ENCODE measurements at regions not wholly inside any gene's neighbourhood (a gene's known extent, or its start where the extent isn't known, plus 50 kb on each side); places are given as distances from the start of the nearest gene placed in this dataset.

DNA sequence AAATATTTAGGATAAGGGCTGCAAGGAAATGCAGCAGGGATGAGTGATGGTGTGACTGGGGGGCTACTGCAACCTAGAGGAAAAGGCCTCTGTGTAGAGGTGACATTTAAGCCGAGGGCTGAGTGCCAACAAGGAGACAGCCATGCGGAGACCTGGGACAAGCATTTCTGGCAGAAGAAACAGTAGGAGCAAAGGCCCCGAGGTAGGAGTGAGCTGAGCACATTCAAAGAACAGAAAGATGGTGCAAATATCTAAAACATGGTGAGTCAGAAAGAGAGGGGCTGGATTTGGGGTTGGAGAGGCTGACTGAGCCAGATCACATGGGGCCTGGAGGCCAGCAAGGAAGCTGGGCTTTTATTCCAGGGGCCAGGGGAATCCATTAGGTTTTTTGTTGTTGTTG, 55.1 kb upstream of the INCENP start:
- POLR2A ChIA-PET, result interaction anchor here (0.6 kb wide), 4 partner anchors 8 to 105 kb away, joined by 3 to 5 read pairs (median 3); no protein-coding TSS in a partner anchor
- BruUV-seq (replicated peaks), result no TSS peak
- no peaks in the 10 kb centered on the region for H3K27me3 Mint-ChIP-seq (ENCODE audit: insufficient read depth, unreplicated experiment)
- CTCF ChIA-PET, result interaction anchor here (0.7 to 3.8 kb wide), 3 partner anchors 13 to 231 kb away, joined by 3 to 29 read pairs (median 7); no protein-coding TSS in a partner anchor
- no peaks in the 10 kb centered on the region for H3K4me1 Mint-ChIP-seq (ENCODE audit: insufficient read depth, unreplicated experiment)
- H3K9me3 Mint-ChIP-seq (ENCODE audit: unreplicated experiment), result no peaks in the 10 kb centered on the region
- H3K27ac Mint-ChIP-seq (ENCODE audit: low read depth, unreplicated experiment), result no peak overlapping the region
- no peak for DNase-seq (ENCODE audit: unreplicated experiment)
- intact Hi-C loops (cut with micrococcal nuclease), result no loop called here
- no peaks in the 10 kb centered on the region for H3K36me3 Mint-ChIP-seq (ENCODE audit: insufficient read depth, unreplicated experiment)
- TF ChIP-seq, protein P1, sequence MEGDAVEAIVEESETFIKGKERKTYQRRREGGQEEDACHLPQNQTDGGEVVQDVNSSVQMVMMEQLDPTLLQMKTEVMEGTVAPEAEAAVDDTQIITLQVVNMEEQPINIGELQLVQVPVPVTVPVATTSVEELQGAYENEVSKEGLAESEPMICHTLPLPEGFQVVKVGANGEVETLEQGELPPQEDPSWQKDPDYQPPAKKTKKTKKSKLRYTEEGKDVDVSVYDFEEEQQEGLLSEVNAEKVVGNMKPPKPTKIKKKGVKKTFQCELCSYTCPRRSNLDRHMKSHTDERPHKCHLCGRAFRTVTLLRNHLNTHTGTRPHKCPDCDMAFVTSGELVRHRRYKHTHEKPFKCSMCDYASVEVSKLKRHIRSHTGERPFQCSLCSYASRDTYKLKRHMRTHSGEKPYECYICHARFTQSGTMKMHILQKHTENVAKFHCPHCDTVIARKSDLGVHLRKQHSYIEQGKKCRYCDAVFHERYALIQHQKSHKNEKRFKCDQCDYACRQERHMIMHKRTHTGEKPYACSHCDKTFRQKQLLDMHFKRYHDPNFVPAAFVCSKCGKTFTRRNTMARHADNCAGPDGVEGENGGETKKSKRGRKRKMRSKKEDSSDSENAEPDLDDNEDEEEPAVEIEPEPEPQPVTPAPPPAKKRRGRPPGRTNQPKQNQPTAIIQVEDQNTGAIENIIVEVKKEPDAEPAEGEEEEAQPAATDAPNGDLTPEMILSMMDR (IDR thresholded peaks at IDR 0.05; ENCODE audit: unreplicated experiment), result no peak
- no peak overlapping the region for H3K4me3 Mint-ChIP-seq (ENCODE audit: unreplicated experiment)

DNA sequence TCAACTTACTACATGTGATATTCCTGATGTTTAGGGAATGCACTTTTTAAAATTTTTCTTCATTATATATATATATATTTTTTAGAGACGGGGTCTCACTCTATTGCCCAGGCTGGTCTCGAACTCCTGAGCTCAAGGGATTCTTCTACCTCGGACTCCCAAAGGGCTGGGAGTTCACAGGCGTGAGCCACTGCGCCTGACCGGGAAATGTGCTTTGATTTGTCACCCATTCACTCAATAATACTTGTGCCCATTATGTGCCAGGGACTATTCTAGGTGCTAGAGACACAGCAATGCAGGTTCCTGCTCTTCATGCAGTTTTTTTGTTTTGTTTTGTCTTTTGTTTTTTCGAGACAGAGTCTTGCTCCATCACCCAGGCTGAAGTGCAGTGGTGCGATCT, 56.1 kb upstream of the INCENP start:
- ChIA-PET CTCF (interaction anchor here (0.6 to 3.8 kb wide), 3 partner anchors 8 to 169 kb away, joined by 3 to 29 read pairs (median 7); no protein-coding TSS in a partner anchor), POLR2A (no interaction called here)
- no peaks in the 10 kb centered on the region for H3K9me3 Mint-ChIP-seq (ENCODE audit: unreplicated experiment)
- intact Hi-C loops (cut with micrococcal nuclease), result no loop called here
- H3K36me3 Mint-ChIP-seq (ENCODE audit: insufficient read depth, unreplicated experiment), result no peaks in the 10 kb centered on the region
- no peak for DNase-seq (ENCODE audit: unreplicated experiment)
- no peak overlapping the region for H3K4me3 Mint-ChIP-seq (ENCODE audit: unreplicated experiment)
- no peaks in the 10 kb centered on the region for H3K4me1 Mint-ChIP-seq (ENCODE audit: insufficient read depth, unreplicated experiment)
- BruUV-seq (replicated peaks), result no TSS peak
- H3K27ac Mint-ChIP-seq (ENCODE audit: low read depth, unreplicated experiment), result no peak overlapping the region
- H3K27me3 Mint-ChIP-seq (ENCODE audit: insufficient read depth, unreplicated experiment), result no peaks in the 10 kb centered on the region
- TF ChIP-seq, protein P1 (IDR thresholded peaks at IDR 0.05; ENCODE audit: unreplicated experiment), result no peak

DNA sequence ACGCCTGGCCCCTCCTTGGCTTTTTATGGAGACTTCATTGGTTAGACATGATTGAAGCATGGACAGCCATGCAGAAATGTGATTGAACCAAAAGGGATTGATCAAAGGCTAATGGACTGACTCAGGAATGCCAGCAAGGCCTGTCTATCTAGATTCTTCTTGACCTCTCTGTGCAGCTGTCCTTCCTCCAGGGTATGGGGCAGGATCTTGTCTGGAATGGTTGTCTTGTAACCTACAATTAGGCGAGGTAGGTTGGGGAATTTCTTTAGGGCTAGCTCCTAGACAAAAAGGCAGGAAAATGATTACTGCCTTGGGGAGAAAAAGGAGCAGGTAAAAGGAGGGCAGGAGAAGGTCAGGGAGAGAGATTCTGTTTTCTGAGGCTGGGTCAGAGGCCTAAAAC, 59.6 kb upstream of the INCENP start:
- no peaks in the 10 kb centered on the region for H3K27me3 Mint-ChIP-seq (ENCODE audit: insufficient read depth, unreplicated experiment)

DNA sequence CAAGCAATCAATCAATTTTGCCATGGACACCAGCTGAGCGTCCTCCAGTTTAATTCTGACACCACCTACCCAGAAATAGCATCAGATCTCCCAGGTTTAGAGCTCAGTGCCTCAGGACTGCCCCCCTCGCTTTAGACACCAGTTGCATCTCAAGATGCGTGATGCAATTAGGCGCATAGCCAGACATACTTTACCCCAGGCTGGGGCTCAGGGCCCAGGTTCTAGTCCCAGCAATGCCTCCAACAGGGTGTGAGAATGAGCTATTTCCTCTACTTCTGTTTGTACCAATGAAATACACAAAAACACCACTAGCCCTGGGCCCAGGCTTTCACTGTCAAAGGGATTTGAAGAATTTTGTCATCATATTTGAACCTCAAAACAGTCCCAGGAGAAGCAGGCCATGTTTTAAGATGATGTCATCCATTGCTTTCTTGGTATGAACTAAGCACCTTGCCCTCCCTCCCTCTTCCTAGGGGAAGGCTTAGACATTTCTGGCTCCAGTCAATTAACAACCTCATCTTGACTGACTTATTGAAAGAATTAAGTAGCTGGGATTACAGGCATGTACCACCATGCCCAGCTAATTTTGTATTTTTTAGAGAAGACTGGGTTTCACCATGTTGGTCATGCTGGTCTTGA, 61.5 kb upstream of the INCENP start:
- no peaks in the 10 kb centered on the region for H3K27me3 Mint-ChIP-seq (ENCODE audit: insufficient read depth, unreplicated experiment)
- TF ChIP-seq, protein P1 (IDR thresholded peaks at IDR 0.05; ENCODE audit: unreplicated experiment), result no peak
- no peaks in the 10 kb centered on the region for H3K9me3 Mint-ChIP-seq (ENCODE audit: unreplicated experiment)
- DNase-seq (ENCODE audit: unreplicated experiment), result no peak
- no peak overlapping the region for H3K27ac Mint-ChIP-seq (ENCODE audit: low read depth, unreplicated experiment)
- H3K4me3 Mint-ChIP-seq (ENCODE audit: unreplicated experiment), result no peak overlapping the region
- BruUV-seq (replicated peaks), result no TSS peak
- ChIA-PET POLR2A (interaction anchor here (0.6 kb wide), 2 partner anchors 26 to 159 kb away, joined by 3 read pairs; no protein-coding TSS in a partner anchor), CTCF (interaction anchor here (0.5 to 8.4 kb wide), 16 partner anchors 8 to 265 kb away, joined by 3 to 149 read pairs (median 6); no protein-coding TSS in a partner anchor)
- intact Hi-C loops (cut with micrococcal nuclease), result no loop called here
- no peaks in the 10 kb centered on the region for H3K36me3 Mint-ChIP-seq (ENCODE audit: insufficient read depth, unreplicated experiment)
- H3K4me1 Mint-ChIP-seq (ENCODE audit: insufficient read depth, unreplicated experiment), result no peaks in the 10 kb centered on the region

More for the DNA sequence above, 59.6 kb upstream of the INCENP start:
- Mint-ChIP-seq H3K27ac (ENCODE audit: low read depth, unreplicated experiment) (no peak overlapping the region), H3K36me3 (ENCODE audit: insufficient read depth, unreplicated experiment) (no peaks in the 10 kb centered on the region), H3K4me1 (ENCODE audit: insufficient read depth, unreplicated experiment) (no peaks in the 10 kb centered on the region), H3K9me3 (ENCODE audit: unreplicated experiment) (no peaks in the 10 kb centered on the region), H3K4me3 (ENCODE audit: unreplicated experiment) (no peak overlapping the region)
- intact Hi-C loops (cut with micrococcal nuclease), result no loop called here
- no TSS peak for BruUV-seq (replicated peaks)
- CTCF ChIA-PET, result interaction anchor here (0.5 to 8.4 kb wide), 13 partner anchors 11 to 283 kb away, joined by 3 to 149 read pairs (median 5); no protein-coding TSS in a partner anchor
- TF ChIP-seq, protein P1 (IDR thresholded peaks at IDR 0.05; ENCODE audit: unreplicated experiment), result no peak
- POLR2A ChIA-PET, result no interaction called here
- DNase-seq (ENCODE audit: unreplicated experiment), result no peak

All from MCF 10A (cell line).